Superior temporal gyrus (tissue), 1 donor: ENCODE measurements at regions not wholly inside any gene's neighbourhood (a gene's known extent, or its start where the extent isn't known, plus 50 kb on each side); places are given as distances from the start of the nearest gene placed in this dataset.

Source experiments
- DNase-seq: peaks from one replicate; pipeline ENCODE4 v3.0.0-alpha.2; 2016; ENCODE audit errors: extremely low spot score

DNA sequence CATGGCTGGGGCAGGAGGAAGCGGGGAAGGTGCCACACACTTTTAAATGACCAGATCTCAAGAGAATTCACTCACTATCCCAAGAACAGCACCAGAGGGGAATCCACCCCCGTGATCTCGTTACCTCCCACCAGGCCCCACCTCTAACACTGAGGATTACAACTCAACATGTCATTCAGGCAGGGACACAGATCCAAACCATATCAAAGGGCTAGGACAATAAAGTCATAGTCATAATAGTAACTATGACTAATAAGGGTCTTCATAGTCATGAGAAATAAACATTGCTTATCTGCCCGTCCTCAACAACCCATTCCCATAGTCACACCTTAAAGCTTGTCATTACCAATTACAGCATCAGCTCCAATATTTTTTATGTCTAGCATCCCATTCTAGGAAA is 65.3 kb upstream of the SMC2 start:
- no peak for DNase-seq
